ENCODE measurements at regions not wholly inside any gene's neighbourhood (a gene's known extent, or its start where the extent isn't known, plus 50 kb on each side); places are given as distances from the start of the nearest gene placed in this dataset.
"Not testable (repeated sequence)": the region's sequence is repeated elsewhere in the genome, so short reads cannot be mapped to it uniquely, and the experiment has no call there.

DNA sequence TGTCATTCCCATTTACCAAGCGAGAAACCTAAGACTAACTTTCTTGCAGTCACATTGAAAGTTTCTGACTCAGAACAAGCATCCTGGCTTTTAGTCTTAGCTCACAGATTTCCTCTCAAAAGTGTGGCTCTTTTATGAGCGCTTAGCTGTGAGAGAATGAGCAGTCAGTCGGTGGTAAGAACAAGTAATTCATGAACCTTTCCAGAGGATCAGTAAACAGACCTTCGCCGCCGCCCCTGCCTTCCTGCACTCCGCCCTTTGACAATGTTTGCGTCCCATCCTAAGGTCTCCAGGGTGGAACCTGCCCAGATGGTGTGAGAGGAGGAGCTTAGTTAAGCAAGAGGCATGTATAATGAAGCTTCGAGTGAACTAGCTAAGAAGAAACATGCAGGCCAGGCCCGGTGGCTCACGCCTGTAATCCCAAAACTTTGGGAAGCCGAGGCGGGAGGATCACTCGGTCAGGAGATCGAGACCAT lies 142.4 kb downstream of the GLUL start:
- TF ChIP-seq, protein P1, sequence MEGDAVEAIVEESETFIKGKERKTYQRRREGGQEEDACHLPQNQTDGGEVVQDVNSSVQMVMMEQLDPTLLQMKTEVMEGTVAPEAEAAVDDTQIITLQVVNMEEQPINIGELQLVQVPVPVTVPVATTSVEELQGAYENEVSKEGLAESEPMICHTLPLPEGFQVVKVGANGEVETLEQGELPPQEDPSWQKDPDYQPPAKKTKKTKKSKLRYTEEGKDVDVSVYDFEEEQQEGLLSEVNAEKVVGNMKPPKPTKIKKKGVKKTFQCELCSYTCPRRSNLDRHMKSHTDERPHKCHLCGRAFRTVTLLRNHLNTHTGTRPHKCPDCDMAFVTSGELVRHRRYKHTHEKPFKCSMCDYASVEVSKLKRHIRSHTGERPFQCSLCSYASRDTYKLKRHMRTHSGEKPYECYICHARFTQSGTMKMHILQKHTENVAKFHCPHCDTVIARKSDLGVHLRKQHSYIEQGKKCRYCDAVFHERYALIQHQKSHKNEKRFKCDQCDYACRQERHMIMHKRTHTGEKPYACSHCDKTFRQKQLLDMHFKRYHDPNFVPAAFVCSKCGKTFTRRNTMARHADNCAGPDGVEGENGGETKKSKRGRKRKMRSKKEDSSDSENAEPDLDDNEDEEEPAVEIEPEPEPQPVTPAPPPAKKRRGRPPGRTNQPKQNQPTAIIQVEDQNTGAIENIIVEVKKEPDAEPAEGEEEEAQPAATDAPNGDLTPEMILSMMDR (IDR thresholded peaks at IDR 0.05; ENCODE audit: low read depth, low read length), result no peak
- Histone ChIP-seq H3K4me3 (ENCODE audit: low read depth, low read length) (no peak overlapping the region), H3K27ac (no peak overlapping the region), H3K9me3 (ENCODE audit: severe bottlenecking) (no peaks in the 10 kb centered on the region), H3K36me3 (no peaks in the 10 kb centered on the region), H3K27me3 (ENCODE audit: insufficient read depth, low read depth, severe bottlenecking) (no peaks in the 10 kb centered on the region)
- no peak for DNase-seq

DNA sequence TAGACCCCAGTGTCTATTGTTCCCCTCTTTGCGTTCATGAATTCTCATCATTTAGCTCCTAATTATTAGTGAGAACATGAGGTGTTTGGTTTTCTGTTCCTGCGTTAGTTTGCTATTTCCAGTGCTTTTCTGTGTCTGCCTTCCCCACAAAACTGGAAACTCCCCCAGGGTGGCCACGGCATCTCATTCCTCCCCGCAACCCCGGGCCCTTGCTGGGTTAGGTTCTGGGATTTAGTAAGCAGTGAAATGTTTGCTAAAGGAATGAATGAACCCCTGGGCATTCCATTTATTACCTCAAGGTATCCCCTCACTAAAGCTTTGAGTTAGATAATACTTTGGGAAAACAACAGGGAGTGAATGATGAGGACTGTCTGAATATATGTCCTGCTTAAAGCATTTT lies 142.9 kb downstream of the GLUL start:
- Histone ChIP-seq H3K9me3 (ENCODE audit: severe bottlenecking) (no peaks in the 10 kb centered on the region), H3K36me3 (no peaks in the 10 kb centered on the region), H3K27me3 (ENCODE audit: insufficient read depth, low read depth, severe bottlenecking) (no peaks in the 10 kb centered on the region), H3K4me3 (ENCODE audit: low read depth, low read length) (no peak overlapping the region), H3K27ac (no peak overlapping the region)
- TF ChIP-seq, protein P1 (IDR thresholded peaks at IDR 0.05; ENCODE audit: low read depth, low read length), result no peak
- no peak for DNase-seq

DNA sequence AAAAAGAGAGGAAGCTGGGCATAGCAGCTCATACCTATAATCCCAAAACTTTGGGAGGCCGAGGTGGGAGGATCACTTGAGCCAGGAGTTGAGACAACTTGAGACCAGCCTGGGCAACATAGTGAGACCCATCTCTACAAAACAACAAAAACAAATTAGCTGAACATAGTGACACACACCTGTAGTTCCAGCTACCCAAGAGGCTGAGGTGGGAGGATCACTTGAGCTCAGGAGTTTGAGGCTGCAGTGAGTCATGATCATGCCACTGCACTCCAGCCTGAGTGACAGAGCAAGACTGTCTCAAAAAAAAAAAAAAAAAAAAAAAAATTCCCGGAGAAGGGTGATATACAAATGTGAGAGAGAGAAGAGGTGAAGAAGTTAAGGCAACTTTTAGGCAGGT lies 143.8 kb downstream of the GLUL start:
- not testable (repeated sequence) for DNase-seq; H3K27me3 ChIP-seq (ENCODE audit: insufficient read depth, low read depth, severe bottlenecking); H3K36me3 ChIP-seq; H3K27ac ChIP-seq; H3K4me3 ChIP-seq (ENCODE audit: low read depth, low read length); H3K9me3 ChIP-seq (ENCODE audit: severe bottlenecking)

DNA sequence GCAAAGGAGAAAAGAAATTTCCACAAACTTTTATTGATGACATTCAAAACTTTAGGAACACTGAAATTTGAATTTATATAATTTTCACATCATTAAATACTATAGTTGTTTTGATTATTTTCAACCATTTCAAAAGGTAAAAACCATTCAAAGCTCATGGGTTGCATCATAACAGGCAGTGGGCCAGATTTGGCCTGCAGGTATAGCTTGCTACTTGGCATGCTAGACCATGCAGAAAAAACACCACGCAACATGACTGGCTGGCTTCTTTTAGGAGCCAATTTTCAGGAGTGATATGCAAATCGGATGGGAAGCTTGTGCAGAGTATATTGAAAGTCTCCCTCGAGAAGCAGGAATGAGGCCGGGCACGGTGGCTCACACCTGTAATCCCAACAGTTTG lies 144.8 kb downstream of the GLUL start:
- Histone ChIP-seq H3K36me3 (no peaks in the 10 kb centered on the region), H3K9me3 (ENCODE audit: severe bottlenecking) (no peaks in the 10 kb centered on the region), H3K4me3 (ENCODE audit: low read depth, low read length) (no peak overlapping the region), H3K27me3 (ENCODE audit: insufficient read depth, low read depth, severe bottlenecking) (no peaks in the 10 kb centered on the region), H3K27ac (no peak overlapping the region)
- TF ChIP-seq, protein P1 (IDR thresholded peaks at IDR 0.05; ENCODE audit: low read depth, low read length), result no peak
- DNase-seq, result no peak

DNA sequence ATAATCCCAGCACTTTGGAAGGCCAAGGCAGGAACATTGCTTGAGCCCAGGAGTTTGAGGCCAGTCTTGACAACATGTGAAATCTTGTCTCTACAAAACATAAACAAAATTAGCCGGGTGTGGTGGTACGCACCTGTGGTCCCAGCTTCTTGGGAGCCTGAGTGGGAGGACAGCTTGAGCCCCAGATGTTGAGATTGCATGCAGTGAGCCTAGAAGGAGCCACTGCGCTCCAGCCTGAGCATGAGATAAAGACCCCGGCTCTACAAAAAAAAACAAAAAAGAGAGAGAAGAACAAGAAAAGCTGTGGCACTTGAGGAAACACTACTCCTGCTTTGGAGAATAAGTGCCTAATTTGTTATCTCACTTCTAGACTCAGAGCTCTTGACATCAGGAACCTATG lies 146.6 kb downstream of the GLUL start:
- H3K4me3 ChIP-seq (ENCODE audit: low read depth, low read length), result no peak overlapping the region
- no peaks in the 10 kb centered on the region for H3K36me3 ChIP-seq
- TF ChIP-seq, protein P1 (IDR thresholded peaks at IDR 0.05; ENCODE audit: low read depth, low read length), result no peak
- DNase-seq, result no peak
- H3K27ac ChIP-seq, result no peak overlapping the region
- H3K27me3 ChIP-seq (ENCODE audit: insufficient read depth, low read depth, severe bottlenecking), result no peaks in the 10 kb centered on the region
- H3K9me3 ChIP-seq (ENCODE audit: severe bottlenecking), result no peaks in the 10 kb centered on the region

DNA sequence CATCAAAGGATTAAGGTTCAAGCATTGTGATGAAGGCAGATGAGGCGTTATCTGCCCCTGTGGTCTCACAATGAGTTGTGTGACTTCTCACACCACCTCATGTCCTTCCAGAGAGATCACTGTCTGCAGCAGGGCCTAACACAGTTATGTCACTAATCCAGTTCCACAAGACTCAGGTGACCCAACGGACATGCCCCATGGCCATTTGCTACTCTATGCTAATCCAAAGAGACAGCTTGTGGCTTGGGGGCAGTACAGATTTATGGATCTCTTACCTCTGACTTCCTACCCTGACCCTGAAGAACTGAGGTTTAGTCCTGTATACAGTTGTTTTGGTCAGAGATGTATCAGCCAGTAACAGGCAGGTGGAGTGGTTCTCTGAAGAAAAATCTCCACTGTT lies 147.1 kb downstream of the GLUL start:
- Histone ChIP-seq H3K9me3 (ENCODE audit: severe bottlenecking) (no peaks in the 10 kb centered on the region), H3K27me3 (ENCODE audit: insufficient read depth, low read depth, severe bottlenecking) (no peaks in the 10 kb centered on the region), H3K27ac (no peak overlapping the region), H3K4me3 (ENCODE audit: low read depth, low read length) (no peak overlapping the region), H3K36me3 (no peaks in the 10 kb centered on the region)
- DNase-seq, result no peak
- TF ChIP-seq, protein P1 (IDR thresholded peaks at IDR 0.05; ENCODE audit: low read depth, low read length), result no peak
